Glutamatergic neuron (in vitro differentiated cells): ENCODE measurements at regions not wholly inside any gene's neighbourhood (a gene's known extent, or its start where the extent isn't known, plus 50 kb on each side); places are given as distances from the start of the nearest gene placed in this dataset.

Experiments used
- DNase-seq: peaks from one replicate; pipeline ENCODE4 v3.0.0; 2022
- H3K27ac Mint-ChIP-seq: one replicate; pipeline ENCODE4 v1.8.0; 2020; ENCODE audit warnings: mild to moderate bottlenecking, mixed read lengths, inconsistent platforms; ENCODE audit not compliant: unreplicated experiment
- H3K27me3 Mint-ChIP-seq: one replicate; pipeline ENCODE4 v1.8.0; 2020; ENCODE audit warnings: mild to moderate bottlenecking, moderate library complexity, mixed read lengths, inconsistent platforms; ENCODE audit not compliant: unreplicated experiment
- H3K36me3 Mint-ChIP-seq: one replicate; pipeline ENCODE4 v1.8.0; 2020; ENCODE audit warnings: mild to moderate bottlenecking, mixed read lengths, inconsistent platforms; ENCODE audit not compliant: unreplicated experiment
- H3K4me1 Mint-ChIP-seq: one replicate; pipeline ENCODE4 v1.8.0; 2020; ENCODE audit warnings: mild to moderate bottlenecking, low read depth, mixed read lengths, inconsistent platforms; ENCODE audit not compliant: unreplicated experiment
- H3K4me3 Mint-ChIP-seq: one replicate; pipeline ENCODE4 v1.8.0; 2020; ENCODE audit warnings: mild to moderate bottlenecking, mixed read lengths, inconsistent platforms; ENCODE audit not compliant: unreplicated experiment
- H3K9me3 Mint-ChIP-seq: one replicate; pipeline ENCODE4 v1.8.0; 2020; ENCODE audit warnings: mild to moderate bottlenecking, moderate library complexity, mixed read lengths, inconsistent platforms; ENCODE audit not compliant: unreplicated experiment
- TF ChIP-seq, protein P1 (sequence below): fragments of 200-600 bp; sonication (generic); IDR thresholded peaks from one replicate; pipeline ENCODE4 v1.5.0; 2021; ENCODE audit not compliant: partially characterized antibody, unreplicated experiment

DNA sequence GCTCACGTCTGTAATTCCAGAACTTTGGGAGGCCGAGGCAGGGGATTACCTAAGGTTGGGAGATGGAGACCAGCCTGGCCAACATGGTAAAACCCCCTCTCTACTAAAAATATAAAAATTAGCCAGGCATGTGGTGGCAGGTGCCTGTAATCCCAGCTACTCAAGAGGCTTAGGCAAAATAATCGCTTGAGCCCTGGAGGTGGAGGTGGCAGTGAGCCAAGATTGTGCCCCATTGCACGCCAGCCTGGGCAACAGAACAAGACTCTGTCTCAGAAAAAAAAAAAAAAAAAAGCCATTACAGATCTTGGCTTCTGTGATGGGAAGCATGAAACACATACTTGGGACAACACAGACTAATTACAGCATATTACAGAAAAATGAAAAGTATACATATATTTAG lies 1404.5 kb upstream of the SPRY2 start:
- peaks cover 3% of the 10 kb centered on the region for H3K9me3 Mint-ChIP-seq
- no peaks in the 10 kb centered on the region for H3K27me3 Mint-ChIP-seq
- no peak overlapping the region for H3K27ac Mint-ChIP-seq
- TF ChIP-seq, protein P1, sequence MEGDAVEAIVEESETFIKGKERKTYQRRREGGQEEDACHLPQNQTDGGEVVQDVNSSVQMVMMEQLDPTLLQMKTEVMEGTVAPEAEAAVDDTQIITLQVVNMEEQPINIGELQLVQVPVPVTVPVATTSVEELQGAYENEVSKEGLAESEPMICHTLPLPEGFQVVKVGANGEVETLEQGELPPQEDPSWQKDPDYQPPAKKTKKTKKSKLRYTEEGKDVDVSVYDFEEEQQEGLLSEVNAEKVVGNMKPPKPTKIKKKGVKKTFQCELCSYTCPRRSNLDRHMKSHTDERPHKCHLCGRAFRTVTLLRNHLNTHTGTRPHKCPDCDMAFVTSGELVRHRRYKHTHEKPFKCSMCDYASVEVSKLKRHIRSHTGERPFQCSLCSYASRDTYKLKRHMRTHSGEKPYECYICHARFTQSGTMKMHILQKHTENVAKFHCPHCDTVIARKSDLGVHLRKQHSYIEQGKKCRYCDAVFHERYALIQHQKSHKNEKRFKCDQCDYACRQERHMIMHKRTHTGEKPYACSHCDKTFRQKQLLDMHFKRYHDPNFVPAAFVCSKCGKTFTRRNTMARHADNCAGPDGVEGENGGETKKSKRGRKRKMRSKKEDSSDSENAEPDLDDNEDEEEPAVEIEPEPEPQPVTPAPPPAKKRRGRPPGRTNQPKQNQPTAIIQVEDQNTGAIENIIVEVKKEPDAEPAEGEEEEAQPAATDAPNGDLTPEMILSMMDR, result no peak
- H3K4me3 Mint-ChIP-seq, result no peak overlapping the region
- no peak for DNase-seq
- H3K36me3 Mint-ChIP-seq, result no peaks in the 10 kb centered on the region
- no peaks in the 10 kb centered on the region for H3K4me1 Mint-ChIP-seq

DNA sequence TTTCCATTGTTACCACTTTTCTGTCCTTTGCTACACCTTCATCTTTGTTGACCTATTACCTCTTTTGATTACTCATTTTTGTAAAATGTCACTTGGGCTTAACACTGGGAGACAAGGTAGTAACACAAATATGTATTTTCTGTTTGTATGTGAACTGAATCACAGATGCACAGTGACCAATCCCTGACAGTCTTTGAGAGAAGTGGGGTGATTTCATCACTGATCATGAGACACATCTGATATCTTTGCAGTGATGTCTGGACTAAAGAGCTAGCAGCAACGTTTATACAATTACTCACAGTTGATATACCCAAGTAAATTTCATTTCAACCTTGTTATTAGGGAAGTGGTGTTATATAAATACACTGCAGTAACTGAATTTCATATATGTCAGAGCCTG lies 1397.4 kb upstream of the SPRY2 start:
- Mint-ChIP-seq H3K9me3 (no peaks in the 10 kb centered on the region), H3K36me3 (no peaks in the 10 kb centered on the region), H3K4me3 (no peak overlapping the region), H3K27ac (no peak overlapping the region), H3K4me1 (no peaks in the 10 kb centered on the region), H3K27me3 (peaks cover 2% of the 10 kb centered on the region)
- DNase-seq, result no peak
- TF ChIP-seq, protein P1, result no peak

DNA sequence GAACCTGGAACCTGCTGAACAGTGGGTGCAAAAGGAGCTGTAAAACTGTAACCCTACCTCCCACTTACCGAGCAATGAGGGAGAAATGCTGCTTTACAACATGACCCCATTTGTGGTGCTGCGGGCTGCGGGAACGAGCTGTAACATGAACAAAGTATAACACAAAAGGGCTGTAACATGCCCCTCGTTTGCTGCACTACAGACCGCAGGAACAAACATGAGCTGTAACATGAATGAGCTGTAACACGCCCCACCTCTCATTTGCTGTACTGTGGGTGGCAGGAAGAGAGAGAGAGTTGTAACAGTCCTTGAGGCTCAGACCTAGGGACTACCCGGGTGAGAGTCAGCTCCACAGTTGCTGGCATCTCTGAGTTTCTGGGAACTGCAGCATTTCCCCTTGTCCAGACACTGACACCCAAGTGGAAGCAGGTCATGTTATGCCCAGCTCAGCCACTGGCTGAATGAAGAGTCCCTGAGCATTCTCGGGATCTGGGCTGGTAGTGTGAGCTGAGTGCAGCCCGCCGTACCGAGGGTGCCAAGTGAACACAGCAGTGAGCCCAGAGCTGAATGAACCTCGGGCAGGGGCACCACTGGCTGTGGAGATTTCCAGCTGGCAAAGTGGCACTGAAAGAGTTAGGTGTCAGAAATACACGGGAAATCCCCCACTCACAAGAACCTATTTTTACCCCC lies 1385.3 kb upstream of the SPRY2 start:
- Mint-ChIP-seq H3K4me1 (no peaks in the 10 kb centered on the region), H3K27ac (no peak overlapping the region), H3K4me3 (no peak overlapping the region), H3K36me3 (no peaks in the 10 kb centered on the region), H3K27me3 (no peaks in the 10 kb centered on the region), H3K9me3 (peaks cover 2% of the 10 kb centered on the region)
- no peak for DNase-seq
- TF ChIP-seq, protein P1, result no peak

DNA sequence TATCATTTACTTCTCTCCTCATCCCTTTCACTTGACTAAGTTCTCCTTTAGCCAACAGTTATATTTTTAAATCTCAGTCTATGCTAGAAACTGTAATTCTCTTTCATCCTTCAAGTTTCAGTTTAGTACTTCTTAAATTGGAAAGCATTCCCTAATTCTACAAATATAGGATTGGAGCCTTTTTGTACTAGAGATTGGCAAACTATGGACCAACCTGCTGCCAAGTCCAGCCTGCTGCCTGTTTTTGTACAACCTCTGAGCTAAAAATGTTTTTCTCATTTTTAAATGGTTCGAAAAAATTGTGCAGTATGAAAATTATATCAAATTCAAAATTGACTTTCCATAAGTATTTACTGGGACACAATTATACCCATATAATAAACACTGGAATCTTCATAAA lies 1381.5 kb upstream of the SPRY2 start:
- TF ChIP-seq, protein P1, result no peak
- Mint-ChIP-seq H3K9me3 (no peaks in the 10 kb centered on the region), H3K4me3 (no peak overlapping the region), H3K27me3 (no peaks in the 10 kb centered on the region), H3K36me3 (no peaks in the 10 kb centered on the region), H3K27ac (no peak overlapping the region), H3K4me1 (no peaks in the 10 kb centered on the region)
- no peak for DNase-seq

DNA sequence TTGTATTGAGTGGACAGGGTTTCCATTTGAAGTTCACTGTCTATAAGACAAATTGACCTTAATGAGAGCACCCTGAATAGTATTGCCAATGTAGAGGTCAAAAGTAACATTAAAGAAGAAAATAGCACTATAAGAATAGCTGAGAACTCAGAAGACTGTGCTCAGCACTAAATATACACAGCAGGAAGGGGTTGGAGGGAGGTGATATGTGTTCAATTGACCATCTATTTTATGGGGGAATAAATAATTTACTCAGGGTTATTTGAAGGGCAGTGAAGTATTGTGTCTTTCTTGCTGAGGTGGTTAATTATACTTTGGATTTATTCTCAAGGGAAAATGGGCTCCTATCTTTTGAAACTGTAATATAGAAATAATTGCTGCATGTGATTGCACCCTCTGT lies 1380.5 kb upstream of the SPRY2 start:
- TF ChIP-seq, protein P1, result no peak
- H3K36me3 Mint-ChIP-seq, result no peaks in the 10 kb centered on the region
- no peaks in the 10 kb centered on the region for H3K27me3 Mint-ChIP-seq
- H3K4me1 Mint-ChIP-seq, result no peaks in the 10 kb centered on the region
- no peaks in the 10 kb centered on the region for H3K9me3 Mint-ChIP-seq
- H3K4me3 Mint-ChIP-seq, result no peak overlapping the region
- no peak overlapping the region for H3K27ac Mint-ChIP-seq
- no peak for DNase-seq
